Gastrocnemius medialis (tissue), 4 donors: ENCODE measurements at regions not wholly inside any gene's neighbourhood (a gene's known extent, or its start where the extent isn't known, plus 50 kb on each side); places are given as distances from the start of the nearest gene placed in this dataset.

Experiments used
- ATAC-seq, 2 donors: fragments of 150-250 bp; one replicate each; pipeline ENCODE4 v1.9.1; 2016
- DNase-seq, 2 donors: peaks; one replicate each; pipeline ENCODE4 v3.0.0-alpha.2; 2019
- H3K27ac ChIP-seq, 4 donors: fragments of 200-600 bp; sonication (generic); 1 replicate in 1 of 4; 2 replicates in 3 of 4; pipeline ENCODE4 v1.5.1; 2016 to 2018; ENCODE audit warnings: mild to moderate bottlenecking in 2 of 4, moderate library complexity in 1 of 4
- H3K27me3 ChIP-seq, 3 donors: fragments of 200-600 bp; sonication (generic) in 2 of 3; 1 replicate in 1 of 3; 2 replicates in 2 of 3; pipeline versions ENCODE4 v1.5.1 to v1.6.0; 2016 to 2019; ENCODE audit warnings: mild to moderate bottlenecking in 1 of 3, moderate library complexity in 1 of 3
- H3K36me3 ChIP-seq, 2 donors: fragments of 200-600 bp; sonication (generic) in 1 of 2; one replicate each; pipeline ENCODE4 v1.5.1; 2017 to 2018
- H3K4me1 ChIP-seq, 2 donors: fragments of 200-600 bp; sonication (generic) in 1 of 2; one replicate each; pipeline ENCODE4 v1.5.1; 2016 to 2017; ENCODE audit warnings: mild to moderate bottlenecking in 2 of 2
- H3K4me3 ChIP-seq, 4 donors: fragments of 200-600 bp; sonication (generic) in 3 of 4; 1 replicate in 1 of 4; 2 replicates in 3 of 4; pipeline ENCODE4 v1.5.1; 2016 to 2019; ENCODE audit warnings: mild to moderate bottlenecking in 2 of 4
- H3K9me3 ChIP-seq, 3 donors: fragments of 200-600 bp; sonication (generic) in 2 of 3; 1 replicate in 1 of 3; 2 replicates in 2 of 3; pipeline ENCODE4 v1.5.1; 2016 to 2019
- POLR2A ChIP-seq, 2 donors: fragments of 450-650 bp; IDR thresholded peaks; one replicate each; pipeline ENCODE4 v1.6.1; 2017; ENCODE audit warnings: antibody characterized with exemption in 2 of 2, mild to moderate bottlenecking in 2 of 2, moderate library complexity in 2 of 2
- in situ Hi-C, 4 donors: fragments of 200-750 bp; cut with MboI; loops; one replicate each; pipeline versions ENCODE4 v1.15.0 to v1.8.0; 2017; ENCODE audit warnings: low sequenced_read_pairs in 4 of 4
- intact Hi-C: fragments of 100-400 bp; cut with DNase I; formaldehyde crosslinking; loops from one replicate; pipeline ENCODE4 v1.15.1; 2023; ENCODE audit warnings: low total_unique reads
- TF ChIP-seq, protein P1 (sequence below), 5 experiments: fragments of 450-650 bp in 3 of 5; fragments of 200-600 bp in 2 of 5; sonication (generic) in 2 of 5; IDR thresholded peaks in 4 of 5; conservative IDR thresholded peaks in 1 of 5; 1 replicate in 4 of 5; 2 replicates in 1 of 5; pipeline ENCODE4 v1.5.1; 2016 to 2019; ENCODE audit warnings: antibody characterized with exemption in 5 of 5, mild to moderate bottlenecking in 3 of 5, moderate library complexity in 3 of 5

DNA sequence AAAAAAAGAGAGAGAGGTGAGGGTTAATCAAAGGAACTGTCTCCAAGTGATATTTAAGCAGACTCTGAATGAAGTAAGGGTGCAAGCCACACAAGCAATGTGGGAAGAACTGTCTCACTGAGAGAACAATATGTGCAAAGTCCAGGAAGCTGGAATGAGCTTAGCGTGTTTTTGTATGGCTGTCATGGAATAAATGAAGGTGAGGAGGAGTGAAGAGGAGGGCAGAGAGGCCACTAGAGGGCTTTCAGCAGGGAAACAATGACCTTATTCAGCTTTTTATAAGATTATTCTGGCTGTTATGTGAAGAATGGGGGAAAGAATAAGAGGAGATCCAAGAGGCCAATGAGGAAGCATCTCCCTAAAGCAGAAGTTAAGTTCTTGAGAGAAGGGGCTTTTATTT, 86.9 kb upstream of the COL8A1 start:
- H3K4me3 ChIP-seq, result no peak overlapping the region
- in situ Hi-C loops, result no loop called here
- TF ChIP-seq, protein P1, sequence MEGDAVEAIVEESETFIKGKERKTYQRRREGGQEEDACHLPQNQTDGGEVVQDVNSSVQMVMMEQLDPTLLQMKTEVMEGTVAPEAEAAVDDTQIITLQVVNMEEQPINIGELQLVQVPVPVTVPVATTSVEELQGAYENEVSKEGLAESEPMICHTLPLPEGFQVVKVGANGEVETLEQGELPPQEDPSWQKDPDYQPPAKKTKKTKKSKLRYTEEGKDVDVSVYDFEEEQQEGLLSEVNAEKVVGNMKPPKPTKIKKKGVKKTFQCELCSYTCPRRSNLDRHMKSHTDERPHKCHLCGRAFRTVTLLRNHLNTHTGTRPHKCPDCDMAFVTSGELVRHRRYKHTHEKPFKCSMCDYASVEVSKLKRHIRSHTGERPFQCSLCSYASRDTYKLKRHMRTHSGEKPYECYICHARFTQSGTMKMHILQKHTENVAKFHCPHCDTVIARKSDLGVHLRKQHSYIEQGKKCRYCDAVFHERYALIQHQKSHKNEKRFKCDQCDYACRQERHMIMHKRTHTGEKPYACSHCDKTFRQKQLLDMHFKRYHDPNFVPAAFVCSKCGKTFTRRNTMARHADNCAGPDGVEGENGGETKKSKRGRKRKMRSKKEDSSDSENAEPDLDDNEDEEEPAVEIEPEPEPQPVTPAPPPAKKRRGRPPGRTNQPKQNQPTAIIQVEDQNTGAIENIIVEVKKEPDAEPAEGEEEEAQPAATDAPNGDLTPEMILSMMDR (IDR thresholded peaks at IDR 0.05 in 4 of 5, conservative IDR thresholded peaks at IDR 0.05 in 1 of 5), result no peak
- no peak for TF ChIP-seq POLR2A (IDR thresholded peaks at IDR 0.05)
- no peaks in the 10 kb centered on the region for H3K9me3 ChIP-seq
- DNase-seq, result no peak
- intact Hi-C loops, result no loop called here
- no peaks in the 10 kb centered on the region for H3K27me3 ChIP-seq
- H3K36me3 ChIP-seq, result no peaks in the 10 kb centered on the region
- no peak overlapping the region for H3K27ac ChIP-seq
- peaks cover 0 to 4% of the 10 kb centered on the region in 2 donors for H3K4me1 ChIP-seq
- no peak for ATAC-seq

DNA sequence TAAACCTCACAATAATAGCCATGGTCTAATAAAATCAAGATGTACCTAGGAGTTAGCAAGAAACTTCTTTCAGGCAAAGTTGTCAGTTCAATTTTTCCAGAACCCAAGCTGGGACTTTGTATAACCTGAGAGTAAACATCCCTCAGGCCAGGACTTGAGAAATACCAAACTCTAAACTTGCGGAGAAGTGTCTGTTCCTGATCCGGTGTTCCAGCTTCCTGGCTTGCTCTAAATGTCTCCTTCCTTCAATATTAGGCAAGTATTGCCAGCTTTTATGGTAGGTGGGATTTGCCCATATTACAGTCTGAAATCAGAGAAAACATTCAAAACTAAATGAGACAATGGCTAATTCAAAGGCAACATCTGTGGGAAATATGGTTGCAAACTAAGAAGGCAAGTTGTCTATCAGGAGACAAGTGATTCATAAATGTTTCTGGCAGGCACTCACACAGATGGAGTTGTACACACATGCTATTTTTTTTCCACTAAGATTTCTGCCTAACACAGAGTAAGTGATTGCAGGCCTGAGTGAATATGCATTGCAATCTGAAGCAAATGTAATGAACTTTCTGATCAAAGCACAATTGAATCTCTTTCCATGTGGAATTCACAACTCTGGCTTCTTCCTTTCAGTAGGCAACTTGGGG, 88.3 kb upstream of the COL8A1 start:
- Histone ChIP-seq H3K27me3 (no peaks in the 10 kb centered on the region), H3K9me3 (no peaks in the 10 kb centered on the region), H3K4me3 (no peak overlapping the region), H3K4me1 (peaks cover 0 to 4% of the 10 kb centered on the region in 2 donors), H3K27ac (peak overlapping the region; percentile 16 to 41 (median 23)), H3K36me3 (no peaks in the 10 kb centered on the region)
- ATAC-seq (peak; percentile 46 to 55), DNase-seq (no peak)
- no peak for TF ChIP-seq POLR2A (IDR thresholded peaks at IDR 0.05)
- TF ChIP-seq, protein P1 (IDR thresholded peaks at IDR 0.05 in 4 of 5, conservative IDR thresholded peaks at IDR 0.05 in 1 of 5), result no peak
- intact Hi-C loops (no loop called here), in situ Hi-C loops (no loop called here)

DNA sequence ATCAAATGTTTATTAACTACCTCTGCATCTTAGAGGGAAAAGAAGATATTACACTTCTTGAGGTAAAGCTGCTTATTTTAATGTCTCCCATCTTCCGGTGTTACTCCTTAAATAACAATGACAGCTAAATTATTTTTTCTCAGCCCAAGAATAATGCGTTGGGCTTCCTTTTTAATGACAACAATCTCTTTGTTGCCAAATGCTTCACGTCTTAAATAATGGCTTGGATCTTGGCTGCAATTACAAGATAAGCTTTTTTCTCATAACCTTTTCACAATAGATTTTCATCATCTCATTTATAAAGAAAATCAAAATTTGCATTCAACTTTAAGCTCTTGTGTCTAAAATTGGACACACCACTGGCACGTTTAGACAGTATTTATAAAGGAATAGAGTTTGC, 89.2 kb upstream of the COL8A1 start:
- intact Hi-C loops, result no loop called here
- peaks cover 0 to 7% of the 10 kb centered on the region in 2 donors for H3K4me1 ChIP-seq
- ATAC-seq, result peak in 1 of 2 donors; percentile 24

DNA sequence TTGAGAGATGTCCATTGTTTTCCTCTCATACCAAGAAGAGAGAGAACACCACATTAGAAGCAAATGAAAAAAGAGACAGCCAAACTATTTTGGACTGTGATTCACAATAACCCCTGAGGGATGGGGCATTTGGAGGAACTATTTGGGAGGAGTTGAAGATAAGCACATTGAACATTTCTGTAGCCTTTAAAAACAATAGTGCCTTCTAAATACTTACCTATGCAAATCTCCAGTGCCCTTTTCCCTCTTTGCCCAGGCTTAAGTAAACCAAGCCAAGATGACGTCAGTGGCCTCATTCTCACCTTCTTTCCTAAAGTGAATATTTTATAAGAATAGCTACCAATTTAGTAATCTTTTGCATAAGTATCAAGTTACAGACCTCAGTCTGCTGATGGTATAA, 89.7 kb upstream of the COL8A1 start:
- in situ Hi-C loops (no loop called here), intact Hi-C loops (no loop called here)
- no peak overlapping the region for H3K4me3 ChIP-seq
- H3K27me3 ChIP-seq, result no peaks in the 10 kb centered on the region
- H3K36me3 ChIP-seq, result no peaks in the 10 kb centered on the region
- peak in 1 of 2 donors; percentile 40 for ATAC-seq
- peak overlapping the region in 3 of 4 donors; percentile 1 to 41 (median 16) for H3K27ac ChIP-seq
- H3K4me1 ChIP-seq, result peaks cover 0 to 10% of the 10 kb centered on the region in 2 donors
- no peaks in the 10 kb centered on the region for H3K9me3 ChIP-seq
- no peak for DNase-seq
- TF ChIP-seq, protein P1 (IDR thresholded peaks at IDR 0.05 in 4 of 5, conservative IDR thresholded peaks at IDR 0.05 in 1 of 5), result no peak
- TF ChIP-seq POLR2A (IDR thresholded peaks at IDR 0.05), result no peak

More for the DNA sequence above, 89.2 kb upstream of the COL8A1 start:
- Histone ChIP-seq H3K27ac (peak overlapping the region in 3 of 4 donors; percentile 16 to 41 (median 29)), H3K27me3 (no peaks in the 10 kb centered on the region), H3K9me3 (no peaks in the 10 kb centered on the region), H3K4me3 (no peak overlapping the region), H3K36me3 (no peaks in the 10 kb centered on the region)
- DNase-seq, result no peak
- TF ChIP-seq, protein P1 (IDR thresholded peaks at IDR 0.05 in 4 of 5, conservative IDR thresholded peaks at IDR 0.05 in 1 of 5), result no peak
- TF ChIP-seq POLR2A (IDR thresholded peaks at IDR 0.05), result no peak
- in situ Hi-C loops, result no loop called here
